Naive B cell (primary cell): ENCODE measurements at regions not wholly inside any gene's neighbourhood (a gene's known extent, or its start where the extent isn't known, plus 50 kb on each side); places are given as distances from the start of the nearest gene placed in this dataset.

Source experiments
- ATAC-seq, 2 donors: fragments of 150-1000 bp; cut with Tn5 transposase; 2 replicates each; pipeline ENCODE4 v1.10.0; 2021; ENCODE audit warnings: low read depth in 2 of 2, mild to moderate bottlenecking in 2 of 2, moderate library complexity in 2 of 2
- DNase-seq: peaks from one replicate; pipeline ENCODE4 v3.0.0; 2022
- H3K27ac Mint-ChIP-seq, 6 donors: one replicate each; pipeline ENCODE4 v1.8.0; 2020 to 2022; ENCODE audit warnings: mild to moderate bottlenecking in 6 of 6, mixed read lengths in 6 of 6, moderate library complexity in 5 of 6, inconsistent platforms in 2 of 6
- H3K27me3 Mint-ChIP-seq, 3 donors: one replicate each; pipeline ENCODE4 v1.8.0; 2021 to 2022; ENCODE audit warnings: mixed read lengths in 3 of 3, mild to moderate bottlenecking in 1 of 3
- H3K36me3 Mint-ChIP-seq, 2 donors: one replicate each; pipeline ENCODE4 v1.8.0; 2020 to 2022; ENCODE audit warnings: mixed read lengths in 2 of 2, inconsistent platforms in 1 of 2, mild to moderate bottlenecking in 1 of 2
- H3K4me1 Mint-ChIP-seq, 3 donors: one replicate each; pipeline ENCODE4 v1.8.0; 2020 to 2022; ENCODE audit warnings: mixed read lengths in 3 of 3, inconsistent platforms in 1 of 3, mild to moderate bottlenecking in 1 of 3, moderate library complexity in 1 of 3
- H3K4me3 Mint-ChIP-seq, 8 donors: one replicate each; pipeline ENCODE4 v1.8.0; 2020 to 2022; ENCODE audit warnings: mild to moderate bottlenecking in 8 of 8, mixed read lengths in 8 of 8, moderate library complexity in 8 of 8, inconsistent platforms in 2 of 8
- H3K9me3 Mint-ChIP-seq, 7 donors: one replicate each; pipeline ENCODE4 v1.8.0; 2020 to 2022; ENCODE audit warnings: mixed read lengths in 7 of 7, mild to moderate bottlenecking in 5 of 7, inconsistent platforms in 2 of 7, moderate library complexity in 1 of 7

DNA sequence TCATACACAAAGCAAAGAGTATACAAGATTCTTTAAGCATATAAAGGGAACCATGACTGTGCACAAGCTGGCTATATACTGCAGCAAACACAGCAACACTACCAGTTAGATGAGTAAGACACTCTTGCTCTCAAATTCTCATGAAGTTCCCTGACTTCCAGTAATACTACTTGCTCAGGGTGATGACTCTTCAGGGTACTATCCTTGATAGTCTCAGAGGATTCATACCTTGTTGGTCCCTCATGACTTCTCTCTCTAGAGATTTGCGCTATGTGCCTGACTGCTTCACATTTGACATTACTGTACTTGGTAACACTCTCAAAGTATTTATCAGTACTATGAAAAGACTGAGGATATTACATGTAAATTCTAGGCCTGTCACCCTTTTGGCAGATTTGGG lies 159.8 kb upstream of the ZRANB2 start:
- ATAC-seq (no peak), DNase-seq (no peak)
- no peaks in the 10 kb centered on the region for H3K4me1 Mint-ChIP-seq
- no peaks in the 10 kb centered on the region for H3K27me3 Mint-ChIP-seq
- H3K9me3 Mint-ChIP-seq = peaks cover 0 to 2% (median 0%) of the 10 kb centered on the region in 7 donors
- no peaks in the 10 kb centered on the region for H3K36me3 Mint-ChIP-seq
- H3K4me3 Mint-ChIP-seq = no peak overlapping the region
- no peak overlapping the region for H3K27ac Mint-ChIP-seq

DNA sequence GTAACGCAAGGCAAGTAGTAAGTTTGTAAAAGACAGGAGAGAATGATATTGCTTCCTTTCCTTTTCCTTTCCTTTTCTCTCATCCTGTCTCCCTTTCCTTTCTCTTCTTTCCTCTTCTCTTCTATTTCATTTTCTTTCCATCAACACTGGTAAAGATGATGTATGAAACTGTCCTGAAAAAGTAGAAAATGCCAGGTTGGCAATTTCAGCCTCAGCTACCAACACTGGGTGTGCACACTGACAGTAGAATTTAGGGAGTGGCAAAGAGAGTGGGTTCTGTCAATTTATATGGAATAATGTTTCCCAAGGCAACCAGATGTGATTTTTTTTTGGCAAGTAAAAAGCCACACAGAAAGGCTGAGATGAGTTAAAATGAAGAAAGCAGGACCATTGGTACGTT lies 155.7 kb upstream of the ZRANB2 start:
- Mint-ChIP-seq H3K27ac (no peak overlapping the region), H3K36me3 (no peaks in the 10 kb centered on the region), H3K9me3 (no peaks in the 10 kb centered on the region), H3K27me3 (no peaks in the 10 kb centered on the region), H3K4me3 (no peak overlapping the region), H3K4me1 (no peaks in the 10 kb centered on the region)
- DNase-seq (no peak), ATAC-seq (no peak)

DNA sequence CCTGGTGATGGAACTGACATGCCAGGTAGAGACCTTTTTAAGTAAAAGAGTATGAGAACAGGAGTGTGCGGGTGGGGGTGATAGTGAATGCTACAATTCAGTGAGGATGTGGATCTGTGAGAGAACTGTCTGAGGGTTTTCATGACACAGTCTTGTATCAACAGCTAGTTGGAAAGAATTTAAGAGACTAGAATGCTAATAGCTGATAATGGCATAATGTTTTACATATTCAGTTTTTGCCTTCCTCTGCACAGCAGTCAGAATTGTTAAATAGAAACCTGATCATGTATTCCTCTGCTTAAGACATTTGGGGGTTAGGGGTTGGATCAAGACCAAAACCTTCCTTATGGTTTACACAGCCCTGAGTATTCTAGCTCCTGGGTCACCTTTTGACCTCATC lies 152.8 kb upstream of the ZRANB2 start:
- no peak overlapping the region for H3K4me3 Mint-ChIP-seq
- no peak for ATAC-seq
- H3K9me3 Mint-ChIP-seq = no peaks in the 10 kb centered on the region
- no peaks in the 10 kb centered on the region for H3K27me3 Mint-ChIP-seq
- no peaks in the 10 kb centered on the region for H3K36me3 Mint-ChIP-seq
- H3K27ac Mint-ChIP-seq = no peak overlapping the region
- DNase-seq = no peak
- H3K4me1 Mint-ChIP-seq = no peaks in the 10 kb centered on the region

DNA sequence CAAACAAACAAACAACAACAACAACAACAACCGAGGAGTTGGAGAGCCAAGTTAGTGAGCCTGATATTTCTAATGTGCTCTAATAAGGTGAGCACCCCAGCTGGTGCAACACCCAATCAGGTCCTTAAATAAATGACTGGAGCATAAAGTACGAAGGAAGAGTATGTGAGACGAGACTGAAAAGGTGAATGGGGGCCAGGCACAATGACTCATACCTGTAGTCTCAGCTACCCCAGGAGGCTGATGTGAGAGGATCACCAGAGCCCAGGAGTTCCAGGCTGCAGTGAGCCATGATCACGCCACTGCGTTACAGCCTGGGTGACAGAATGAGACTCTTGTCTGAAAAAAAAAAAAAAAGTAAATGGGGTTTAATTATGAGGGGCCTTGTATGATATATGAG lies 152.0 kb upstream of the ZRANB2 start:
- H3K36me3 Mint-ChIP-seq = no peaks in the 10 kb centered on the region
- H3K27ac Mint-ChIP-seq = no peak overlapping the region
- no peak overlapping the region for H3K4me3 Mint-ChIP-seq
- no peak for ATAC-seq
- H3K4me1 Mint-ChIP-seq = no peaks in the 10 kb centered on the region
- H3K27me3 Mint-ChIP-seq = no peaks in the 10 kb centered on the region
- DNase-seq = no peak
- no peaks in the 10 kb centered on the region for H3K9me3 Mint-ChIP-seq

DNA sequence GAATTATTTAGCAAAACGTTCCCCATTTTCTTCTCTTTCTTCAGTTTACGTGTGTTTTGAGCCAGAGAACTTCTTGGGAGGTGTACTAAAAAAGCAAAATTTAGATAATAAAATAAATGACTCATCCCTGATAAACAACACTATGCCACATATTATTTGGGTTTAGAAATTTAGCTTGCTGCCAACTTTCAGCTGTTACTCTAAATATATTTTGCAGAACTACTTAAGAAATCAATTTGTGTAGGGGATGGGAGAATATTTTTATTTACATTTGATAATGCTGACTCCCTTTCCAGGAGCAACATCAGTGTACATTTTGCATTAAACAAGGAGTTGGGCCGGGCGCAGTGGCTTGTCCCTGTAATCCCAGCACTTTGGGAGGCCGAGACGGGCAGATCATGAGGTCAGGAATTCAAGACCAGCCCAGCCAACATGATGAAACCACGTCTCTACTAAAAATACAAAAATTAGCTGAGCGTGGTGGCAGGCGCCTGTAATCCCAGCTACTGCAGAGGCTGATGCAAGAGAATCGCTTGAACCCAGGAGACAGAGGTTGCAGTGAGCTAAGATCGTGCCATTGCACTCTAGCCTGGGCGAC lies 151.4 kb upstream of the ZRANB2 start:
- Mint-ChIP-seq H3K4me1 (no peaks in the 10 kb centered on the region), H3K9me3 (peaks cover 0 to under 1% (median 0%) of the 10 kb centered on the region in 7 donors), H3K27ac (no peak overlapping the region), H3K36me3 (no peaks in the 10 kb centered on the region), H3K27me3 (no peaks in the 10 kb centered on the region), H3K4me3 (no peak overlapping the region)
- DNase-seq = no peak
- ATAC-seq = no peak

DNA sequence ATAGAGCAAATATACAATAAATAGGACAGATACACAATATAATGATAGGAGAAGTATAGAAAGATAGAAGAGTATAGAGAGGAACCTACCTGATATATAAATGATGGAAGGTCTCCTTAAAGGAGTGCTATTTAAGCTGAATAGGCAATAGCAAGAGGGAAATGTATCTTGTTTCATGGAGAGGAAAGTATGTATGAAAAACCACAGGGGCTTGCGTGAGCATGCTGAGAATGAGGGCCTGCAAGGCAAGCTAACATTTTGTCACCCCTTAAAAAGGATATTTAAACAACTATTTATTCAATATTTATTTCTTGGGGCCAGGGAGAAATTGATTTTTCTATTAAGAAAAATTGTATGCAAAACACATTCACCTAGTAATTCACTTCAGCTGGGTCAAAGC lies 150.9 kb upstream of the ZRANB2 start:
- Mint-ChIP-seq H3K27me3 (no peaks in the 10 kb centered on the region), H3K9me3 (peaks cover 0 to 5% (median 2%) of the 10 kb centered on the region in 7 donors), H3K27ac (no peak overlapping the region), H3K4me3 (no peak overlapping the region), H3K4me1 (no peaks in the 10 kb centered on the region), H3K36me3 (no peaks in the 10 kb centered on the region)
- DNase-seq (no peak), ATAC-seq (no peak)

DNA sequence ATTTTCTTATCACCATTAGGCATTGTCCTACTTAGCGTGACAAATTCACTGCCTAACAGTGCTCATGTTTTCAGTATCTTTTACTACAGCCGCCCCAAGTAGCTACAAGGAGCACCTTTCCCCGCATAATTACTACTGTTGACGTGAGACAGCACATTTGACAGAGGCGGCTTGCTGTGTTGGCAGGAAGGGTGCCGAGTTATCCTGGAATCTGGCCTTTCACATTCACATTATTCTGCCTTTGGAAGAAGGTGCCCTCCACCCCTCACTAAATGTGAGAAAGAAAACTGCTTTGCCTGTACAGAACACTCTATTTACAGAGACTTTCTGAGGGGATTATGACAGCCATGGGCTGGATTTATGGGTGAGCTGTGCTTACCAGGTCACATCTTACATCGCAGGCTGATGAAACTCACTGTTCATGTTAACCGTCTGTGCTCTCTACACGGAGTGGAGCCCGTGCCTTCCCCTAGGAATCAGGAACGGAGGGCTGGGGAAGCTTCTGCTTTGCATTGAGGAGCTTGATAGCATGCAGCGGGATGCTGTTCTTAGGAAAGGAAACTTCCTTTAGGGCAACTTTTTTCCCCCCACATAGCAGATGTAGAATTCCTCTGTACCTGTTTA lies 148.0 kb upstream of the ZRANB2 start:
- Mint-ChIP-seq H3K36me3 (no peaks in the 10 kb centered on the region), H3K4me1 (no peaks in the 10 kb centered on the region), H3K4me3 (no peak overlapping the region), H3K27ac (peak overlapping the region in 1 of 6 donors; percentile 71), H3K27me3 (no peaks in the 10 kb centered on the region), H3K9me3 (peaks cover 0 to 9% (median 2%) of the 10 kb centered on the region in 7 donors)
- ATAC-seq (no peak), DNase-seq (no peak)

DNA sequence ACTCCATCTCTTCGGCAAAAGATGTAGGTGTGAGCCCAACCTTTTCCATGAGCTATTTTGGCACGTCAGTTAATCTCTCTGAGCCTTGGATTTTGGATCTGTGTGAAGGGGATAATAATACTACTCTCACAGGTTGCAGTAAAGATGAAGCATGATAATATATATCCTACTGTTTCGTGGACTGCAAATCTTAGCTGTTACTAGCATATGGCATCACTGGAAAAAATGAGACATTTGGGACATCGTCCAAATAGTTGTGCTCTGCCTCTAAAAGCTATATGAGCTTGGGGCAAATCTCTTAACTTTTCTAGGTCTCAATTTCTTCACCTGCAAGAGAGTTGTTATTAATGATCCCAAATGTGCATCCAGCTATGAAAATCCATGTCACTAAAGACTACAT lies 147.4 kb upstream of the ZRANB2 start:
- no peaks in the 10 kb centered on the region for H3K4me1 Mint-ChIP-seq
- ATAC-seq (no peak), DNase-seq (no peak)
- no peak overlapping the region for H3K27ac Mint-ChIP-seq
- H3K9me3 Mint-ChIP-seq = peaks cover 0 to 9% (median 2%) of the 10 kb centered on the region in 7 donors
- no peaks in the 10 kb centered on the region for H3K27me3 Mint-ChIP-seq
- H3K4me3 Mint-ChIP-seq = no peak overlapping the region
- no peaks in the 10 kb centered on the region for H3K36me3 Mint-ChIP-seq

DNA sequence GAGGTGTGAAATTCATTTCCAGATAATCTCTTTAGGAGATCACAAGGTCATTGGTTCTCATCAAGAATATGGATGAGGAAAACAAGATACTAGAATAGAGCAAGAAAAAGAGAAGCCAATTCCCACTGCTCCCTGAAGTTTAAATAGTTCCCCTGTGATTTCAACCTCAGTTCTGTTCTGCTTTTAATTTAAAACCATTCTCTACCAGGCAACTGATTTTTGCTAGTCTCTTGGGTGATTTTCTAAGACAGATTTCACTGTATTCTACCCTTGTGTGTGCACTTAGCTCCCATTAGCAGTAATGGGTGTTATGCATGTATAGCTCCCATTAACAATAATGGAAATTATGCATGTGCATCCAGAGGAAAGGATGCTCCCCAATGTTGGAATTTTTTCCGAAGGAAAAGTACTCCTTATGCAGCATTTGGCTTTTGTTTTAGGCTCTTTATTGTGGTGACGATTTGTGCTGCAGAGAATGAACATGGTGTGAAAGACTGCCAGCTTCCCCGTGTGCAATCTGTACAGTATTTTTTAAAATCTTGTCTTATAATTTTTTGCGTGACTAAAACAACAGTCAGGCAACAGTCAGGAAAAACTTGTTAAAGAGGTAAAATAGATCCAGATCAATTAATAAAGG lies 144.0 kb upstream of the ZRANB2 start:
- H3K36me3 Mint-ChIP-seq = no peaks in the 10 kb centered on the region
- H3K4me3 Mint-ChIP-seq = no peak overlapping the region
- no peaks in the 10 kb centered on the region for H3K4me1 Mint-ChIP-seq
- DNase-seq (no peak), ATAC-seq (no peak)
- H3K27ac Mint-ChIP-seq = no peak overlapping the region
- H3K9me3 Mint-ChIP-seq = peaks cover 0 to 13% (median 3%) of the 10 kb centered on the region in 7 donors
- H3K27me3 Mint-ChIP-seq = no peaks in the 10 kb centered on the region

DNA sequence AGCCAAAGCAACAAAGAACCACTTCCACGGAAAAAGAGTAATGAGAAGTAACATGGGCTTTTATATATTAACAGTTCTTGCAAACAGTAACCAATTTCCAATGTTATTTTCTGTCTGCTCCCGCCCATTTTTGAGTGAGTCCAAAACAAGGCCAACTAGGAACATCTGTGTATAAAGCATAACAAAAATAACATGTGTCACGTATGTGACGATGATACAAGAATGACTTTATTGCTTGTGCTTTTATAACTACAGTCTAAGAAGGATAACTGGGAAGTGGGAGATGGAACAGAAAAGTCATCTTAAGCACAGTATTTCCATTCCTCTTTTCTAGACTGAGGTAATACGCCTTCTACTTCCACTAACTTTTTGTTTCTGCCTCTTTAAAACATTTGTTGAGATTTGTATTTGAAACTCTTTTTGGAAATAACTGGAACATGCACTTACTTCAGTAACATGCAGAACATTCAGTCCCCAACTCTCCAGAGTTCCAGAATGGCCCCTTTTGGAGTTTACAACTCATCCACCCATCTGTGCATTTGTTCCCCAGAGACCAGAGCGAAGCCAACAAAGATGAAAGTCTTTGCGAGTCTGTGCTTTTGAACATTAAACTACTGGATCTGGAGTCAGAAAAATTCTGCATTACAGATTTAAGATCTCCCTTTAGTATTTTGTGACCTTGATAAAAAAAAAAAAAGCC lies 143.0 kb upstream of the ZRANB2 start:
- Mint-ChIP-seq H3K4me1 (no peaks in the 10 kb centered on the region), H3K27ac (no peak overlapping the region), H3K36me3 (no peaks in the 10 kb centered on the region), H3K9me3 (peaks cover 0 to 13% (median 3%) of the 10 kb centered on the region in 7 donors), H3K4me3 (no peak overlapping the region), H3K27me3 (no peaks in the 10 kb centered on the region)
- no peak for ATAC-seq
- DNase-seq = no peak

DNA sequence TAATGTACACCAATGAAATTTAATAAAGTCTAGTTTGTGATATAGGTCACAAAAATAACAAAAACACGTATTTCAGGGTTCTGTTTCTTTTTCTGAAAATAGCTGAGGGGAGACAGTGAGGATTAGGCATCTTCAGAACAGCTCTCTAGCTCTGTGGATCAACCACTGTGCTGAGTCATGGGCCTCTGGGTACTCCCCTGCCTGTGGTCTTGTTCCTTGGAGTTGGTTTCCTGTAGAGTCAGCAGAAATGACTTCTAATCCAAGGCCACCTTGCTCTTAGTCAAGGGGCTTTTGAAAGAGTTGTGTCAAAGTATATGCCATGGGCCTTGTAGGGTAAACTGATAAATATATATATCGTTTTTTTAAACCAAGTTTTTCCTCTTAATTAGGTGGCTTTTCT lies 141.8 kb upstream of the ZRANB2 start:
- Mint-ChIP-seq H3K4me1 (no peaks in the 10 kb centered on the region), H3K27me3 (no peaks in the 10 kb centered on the region), H3K4me3 (no peak overlapping the region), H3K9me3 (peaks cover 0 to 13% (median 3%) of the 10 kb centered on the region in 7 donors), H3K36me3 (no peaks in the 10 kb centered on the region), H3K27ac (no peak overlapping the region)
- no peak for ATAC-seq
- DNase-seq = no peak

DNA sequence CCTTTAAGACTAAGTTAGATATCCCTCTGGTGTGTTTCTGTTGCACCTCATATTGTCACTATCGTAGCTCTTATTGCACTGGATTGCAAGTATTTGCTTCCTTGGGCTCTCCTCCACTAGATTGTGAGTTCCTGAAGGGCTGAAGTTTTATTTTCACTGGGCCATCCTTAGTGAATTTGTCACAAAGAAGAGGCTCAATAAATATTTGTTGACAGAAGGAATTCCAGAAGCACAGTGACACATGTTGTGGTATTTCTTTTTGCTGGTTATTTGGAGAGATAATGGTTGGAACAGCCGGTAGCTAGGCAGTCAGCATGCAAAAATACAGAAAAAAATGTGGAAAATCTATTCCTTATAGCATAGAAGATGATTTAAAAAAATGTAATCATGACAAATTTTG lies 129.9 kb upstream of the ZRANB2 start:
- ATAC-seq (no peak), DNase-seq (no peak)
- Mint-ChIP-seq H3K4me1 (no peaks in the 10 kb centered on the region), H3K27me3 (no peaks in the 10 kb centered on the region), H3K27ac (no peak overlapping the region), H3K36me3 (peaks cover 0 to 6% of the 10 kb centered on the region in 2 donors), H3K4me3 (no peak overlapping the region), H3K9me3 (peaks cover 0 to 9% (median 4%) of the 10 kb centered on the region in 7 donors)

DNA sequence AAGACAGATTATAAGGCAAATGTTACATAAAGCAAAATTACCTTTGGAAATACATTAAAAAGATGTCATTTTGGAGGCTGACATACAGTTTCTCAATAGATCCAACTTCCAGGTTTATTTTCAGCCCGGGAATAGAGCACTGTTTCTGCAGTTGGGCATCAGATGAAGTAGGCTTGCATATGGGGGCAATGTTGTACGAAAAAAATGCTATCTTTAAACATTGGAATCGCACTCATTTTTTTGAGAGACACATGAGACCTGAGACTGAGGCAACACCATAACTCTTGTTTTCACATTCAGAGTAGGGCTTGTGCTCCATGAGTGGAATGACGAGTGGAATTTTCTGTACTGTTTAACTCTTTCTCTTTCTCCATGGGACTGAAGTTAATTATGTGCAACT lies 122.4 kb upstream of the ZRANB2 start:
- no peak overlapping the region for H3K27ac Mint-ChIP-seq
- DNase-seq (no peak), ATAC-seq (no peak)
- H3K4me1 Mint-ChIP-seq = no peaks in the 10 kb centered on the region
- H3K36me3 Mint-ChIP-seq = no peaks in the 10 kb centered on the region
- no peak overlapping the region for H3K4me3 Mint-ChIP-seq
- no peaks in the 10 kb centered on the region for H3K27me3 Mint-ChIP-seq
- H3K9me3 Mint-ChIP-seq = peaks cover 0 to 3% (median 0%) of the 10 kb centered on the region in 7 donors

DNA sequence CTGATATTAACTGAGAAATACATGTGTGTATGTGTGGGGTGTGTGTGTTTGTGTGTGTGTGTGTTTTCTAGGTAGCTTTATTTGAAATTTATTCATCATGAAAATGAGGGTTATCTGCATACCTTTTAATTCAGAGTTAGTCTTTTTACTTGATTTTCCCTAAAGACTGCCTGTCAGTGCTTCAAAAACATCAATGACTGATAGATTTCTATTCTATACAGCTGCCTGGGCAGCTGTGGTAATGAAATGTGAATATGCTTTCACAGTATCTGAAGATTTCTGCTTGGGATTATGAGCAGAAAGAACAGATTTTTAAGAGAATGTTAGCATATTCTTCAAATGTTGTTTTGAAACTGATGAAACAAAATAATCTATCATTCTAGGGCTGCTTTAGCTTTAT lies 119.7 kb upstream of the ZRANB2 start:
- Mint-ChIP-seq H3K4me3 (no peak overlapping the region), H3K9me3 (no peaks in the 10 kb centered on the region), H3K27ac (no peak overlapping the region), H3K27me3 (no peaks in the 10 kb centered on the region), H3K4me1 (no peaks in the 10 kb centered on the region), H3K36me3 (no peaks in the 10 kb centered on the region)
- DNase-seq = no peak
- no peak for ATAC-seq
